ENCODE measurements at regions not wholly inside any gene's neighbourhood (a gene's known extent, or its start where the extent isn't known, plus 50 kb on each side); places are given as distances from the start of the nearest gene placed in this dataset.

GRCh38 chr4:58602022-58602421 is 1491.8 kb upstream of the IGFBP7 start:
- Histone ChIP-seq H3K36me3 (ENCODE audit: control insufficient read depth, insufficient read depth, low read length) (no peaks in the 10 kb centered on the region), H3K27ac (ENCODE audit: low read length) (no peak overlapping the region), H3K27me3 (ENCODE audit: control insufficient read depth, insufficient read depth, low read length) (no peaks in the 10 kb centered on the region), H3K9me3 (ENCODE audit: control insufficient read depth, insufficient read depth, low read depth, low read length) (no peaks in the 10 kb centered on the region), H3K4me3 (ENCODE audit: low read depth in 2 of 2, low read length in 2 of 2) (no peak overlapping the region), H3K4me1 (ENCODE audit: control insufficient read depth, insufficient read depth, low read length) (no peaks in the 10 kb centered on the region)
- in situ Hi-C loops (cut with HindIII; ENCODE audit: low pct_unique_long_range_greater_than_20kb, low sequenced_read_pairs) = no loop called here
- DNase-seq (ENCODE audit: low read depth, low spot score) (no peak), ATAC-seq (no peak)
- TF ChIP-seq CTCF (IDR thresholded peaks at IDR 0.05) (no peak), POLR2AphosphoS5 (IDR thresholded peaks at IDR 0.05; ENCODE audit: low read depth, low read length) (no peak)
- POLR2A ChIA-PET = no interaction called here
- intact Hi-C loops (cut with micrococcal nuclease; ENCODE audit: unreplicated experiment) = no loop called here
- CTCF ChIA-PET = no interaction called here
- BruUV-seq (replicated peaks) = no TSS peak

GRCh38 chr4:58600290-58600689 is 1490.1 kb upstream of the IGFBP7 start:
- POLR2A ChIA-PET = no interaction called here
- no peaks in the 10 kb centered on the region for H3K9me3 ChIP-seq (ENCODE audit: control insufficient read depth, insufficient read depth, low read depth, low read length)
- DNase-seq (ENCODE audit: low read depth, low spot score) = no peak
- no peak for ATAC-seq
- no peaks in the 10 kb centered on the region for H3K36me3 ChIP-seq (ENCODE audit: control insufficient read depth, insufficient read depth, low read length)
- no peak overlapping the region for H3K4me3 ChIP-seq (ENCODE audit: low read depth in 2 of 2, low read length in 2 of 2)
- no peaks in the 10 kb centered on the region for H3K4me1 ChIP-seq (ENCODE audit: control insufficient read depth, insufficient read depth, low read length)
- CTCF ChIA-PET = no interaction called here
- no TSS peak for BruUV-seq (replicated peaks)
- no peak for TF ChIP-seq SIN3A (IDR thresholded peaks at IDR 0.05; ENCODE audit: borderline replicate concordance, insufficient read depth, low read depth, low read length)
- TF ChIP-seq POLR2AphosphoS5 (IDR thresholded peaks at IDR 0.05; ENCODE audit: low read depth, low read length) = no peak
- TF ChIP-seq CTCF (IDR thresholded peaks at IDR 0.05) = no peak
- H3K27ac ChIP-seq (ENCODE audit: low read length) = no peak overlapping the region
- in situ Hi-C loops (cut with HindIII; ENCODE audit: low pct_unique_long_range_greater_than_20kb, low sequenced_read_pairs) (no loop called here), intact Hi-C loops (cut with micrococcal nuclease; ENCODE audit: unreplicated experiment) (no loop called here)
- H3K27me3 ChIP-seq (ENCODE audit: control insufficient read depth, insufficient read depth, low read length) = no peaks in the 10 kb centered on the region

- intact Hi-C loops (cut with micrococcal nuclease; ENCODE audit: unreplicated experiment) (no loop called here), in situ Hi-C loops (cut with HindIII; ENCODE audit: low pct_unique_long_range_greater_than_20kb, low sequenced_read_pairs) (no loop called here)
- ATAC-seq (no peak), DNase-seq (ENCODE audit: low read depth, low spot score) (no peak)
- CTCF ChIA-PET = no interaction called here
- Histone ChIP-seq H3K36me3 (ENCODE audit: control insufficient read depth, insufficient read depth, low read length) (no peaks in the 10 kb centered on the region), H3K9me3 (ENCODE audit: control insufficient read depth, insufficient read depth, low read depth, low read length) (no peaks in the 10 kb centered on the region), H3K4me1 (ENCODE audit: control insufficient read depth, insufficient read depth, low read length) (no peaks in the 10 kb centered on the region), H3K4me3 (ENCODE audit: low read depth in 2 of 2, low read length in 2 of 2) (no peak overlapping the region), H3K27ac (ENCODE audit: low read length) (no peak overlapping the region), H3K27me3 (ENCODE audit: control insufficient read depth, insufficient read depth, low read length) (no peaks in the 10 kb centered on the region)
- POLR2A ChIA-PET = no interaction called here
- TF ChIP-seq REST (IDR thresholded peaks at IDR 0.05; ENCODE audit: insufficient read depth in 1 of 2, low read depth in 2 of 2, low read length in 1 of 2) = no peak
- TF ChIP-seq POLR2AphosphoS5 (IDR thresholded peaks at IDR 0.05; ENCODE audit: low read depth, low read length) = no peak
- no peak for TF ChIP-seq SIN3A (IDR thresholded peaks at IDR 0.05; ENCODE audit: borderline replicate concordance, insufficient read depth, low read depth, low read length)
- no peak for TF ChIP-seq CTCF (IDR thresholded peaks at IDR 0.05)
- no peak for TF ChIP-seq TCF7L2 (IDR thresholded peaks at IDR 0.05; ENCODE audit: low read depth, low read length)
- BruUV-seq (replicated peaks) = no TSS peak
Observed at GRCh38 chr4:58590722-58591121, 1480.5 kb upstream of the IGFBP7 start.
